ENCODE measurements at regions not wholly inside any gene's neighbourhood (a gene's known extent, or its start where the extent isn't known, plus 50 kb on each side); places are given as distances from the start of the nearest gene placed in this dataset.

DNA sequence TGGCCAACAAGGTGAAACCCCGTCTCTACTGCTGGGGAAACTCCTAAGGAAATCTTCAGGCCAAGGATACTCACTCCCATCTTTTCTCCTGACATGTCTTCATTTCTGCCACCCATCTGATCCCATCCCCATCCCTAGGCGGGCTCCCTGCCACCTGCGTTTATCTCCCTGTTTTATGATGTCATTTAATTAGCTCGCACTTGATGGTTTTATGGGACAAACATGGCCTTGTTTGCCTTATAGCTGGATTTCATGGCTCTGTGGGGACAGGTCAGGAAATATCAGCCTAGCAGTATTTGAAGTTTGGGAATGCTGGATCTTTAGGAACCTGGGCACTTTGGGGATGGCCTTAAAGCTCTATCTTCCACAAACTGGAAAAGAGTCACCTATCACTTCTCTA is 88.5 kb upstream of the CISTR start:
- peaks cover 53% of the 10 kb centered on the region for H3K27me3 Mint-ChIP-seq (ENCODE audit: low read depth)
- WGBS (ENCODE audit: extremely low coverage, insufficient read length, low lambda C conversion rate) = no CpG with 5 or more reads among the region's 4 CpGs

More for the DNA sequence above, 88.5 kb upstream of the CISTR start:
- Mint-ChIP-seq H3K4me1 (peaks cover 5 to 8% of the 10 kb centered on the region in 2 experiments; a peak in 3 of 4 replicates), H3K27ac (no peak overlapping the region), H3K9me3 (no peaks in the 10 kb centered on the region), H3K4me3 (no peak overlapping the region), H3K36me3 (ENCODE audit: insufficient read depth in 1 of 3, low read depth in 3 of 3) (no peaks in the 10 kb centered on the region)
- Histone ChIP-seq H3K79me2 (ENCODE audit: insufficient read depth, low read length) (no peaks in the 10 kb centered on the region), H3K18ac (ENCODE audit: insufficient read length, low read depth, low read length) (no peak overlapping the region), H3K14ac (ENCODE audit: insufficient read depth, low read length) (no peak overlapping the region), H3K9me3 (ENCODE audit: control insufficient read depth, low read depth, low read length) (no peaks in the 10 kb centered on the region), H2BK15ac (ENCODE audit: low read depth, low read length) (no peak overlapping the region), H3K27me3 (ENCODE audit: insufficient read depth, low read length) (no peaks in the 10 kb centered on the region), H3K23ac (ENCODE audit: insufficient read length, low read depth, low read length) (no peak overlapping the region), H3K4me1 (ENCODE audit: insufficient read depth, low read length) (peaks cover 5% of the 10 kb centered on the region; the same call in 1 of the 2 replicates), H3K56ac (ENCODE audit: insufficient read length, low read depth, low read length) (no peak overlapping the region), H2AK5ac (ENCODE audit: insufficient read length, low read length) (no peak overlapping the region), H2BK120ac (ENCODE audit: low read depth, low read length, poor library complexity, severe bottlenecking) (no peak overlapping the region), H3K79me1 (ENCODE audit: insufficient read depth, low read depth, low read length, poor library complexity, severe bottlenecking) (no peaks in the 10 kb centered on the region), H3T11ph (ENCODE audit: low read length) (no peak overlapping the region), H2BK5ac (ENCODE audit: insufficient read length, low read length) (no peak overlapping the region), H3K23me2 (ENCODE audit: insufficient read length, low read depth, low read length, poor library complexity, severe bottlenecking) (no peaks in the 10 kb centered on the region), H4K20me1 (ENCODE audit: control insufficient read depth, insufficient read depth, insufficient read length) (no peaks in the 10 kb centered on the region), H4K91ac (ENCODE audit: insufficient read length, low read depth, low read length) (no peak overlapping the region), H2BK12ac (ENCODE audit: insufficient read length, low read depth, low read length) (no peak overlapping the region), H2AFZ (ENCODE audit: low read length) (no peak overlapping the region), H4K8ac (replicated peaks; ENCODE audit: insufficient read length, low read depth, low read length) (no peak overlapping the region), H3K27ac (ENCODE audit: insufficient read length, low read depth, low read length) (no peak overlapping the region), H2BK20ac (ENCODE audit: low read depth, low read length, poor library complexity, severe bottlenecking) (no peak overlapping the region), H3K4ac (ENCODE audit: low read depth, low read length) (no peak overlapping the region), H3K4me2 (ENCODE audit: insufficient read depth, insufficient read length, low read length) (no peak overlapping the region), H4K5ac (ENCODE audit: insufficient read length, low read depth, low read length) (no peak overlapping the region), H3K9ac (ENCODE audit: extremely low read depth, insufficient read length, low read length) (no peak overlapping the region)
- TF ChIP-seq, protein P1, sequence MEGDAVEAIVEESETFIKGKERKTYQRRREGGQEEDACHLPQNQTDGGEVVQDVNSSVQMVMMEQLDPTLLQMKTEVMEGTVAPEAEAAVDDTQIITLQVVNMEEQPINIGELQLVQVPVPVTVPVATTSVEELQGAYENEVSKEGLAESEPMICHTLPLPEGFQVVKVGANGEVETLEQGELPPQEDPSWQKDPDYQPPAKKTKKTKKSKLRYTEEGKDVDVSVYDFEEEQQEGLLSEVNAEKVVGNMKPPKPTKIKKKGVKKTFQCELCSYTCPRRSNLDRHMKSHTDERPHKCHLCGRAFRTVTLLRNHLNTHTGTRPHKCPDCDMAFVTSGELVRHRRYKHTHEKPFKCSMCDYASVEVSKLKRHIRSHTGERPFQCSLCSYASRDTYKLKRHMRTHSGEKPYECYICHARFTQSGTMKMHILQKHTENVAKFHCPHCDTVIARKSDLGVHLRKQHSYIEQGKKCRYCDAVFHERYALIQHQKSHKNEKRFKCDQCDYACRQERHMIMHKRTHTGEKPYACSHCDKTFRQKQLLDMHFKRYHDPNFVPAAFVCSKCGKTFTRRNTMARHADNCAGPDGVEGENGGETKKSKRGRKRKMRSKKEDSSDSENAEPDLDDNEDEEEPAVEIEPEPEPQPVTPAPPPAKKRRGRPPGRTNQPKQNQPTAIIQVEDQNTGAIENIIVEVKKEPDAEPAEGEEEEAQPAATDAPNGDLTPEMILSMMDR (conservative IDR thresholded peaks at IDR 0.05) = no peak
- DNase-seq = no peak
